Endodermal cell (in vitro differentiated cells): ENCODE measurements at regions not wholly inside any gene's neighbourhood (a gene's known extent, or its start where the extent isn't known, plus 50 kb on each side); places are given as distances from the start of the nearest gene placed in this dataset.

ENCODE experiments used
- DNase-seq: peaks from one replicate; pipeline ENCODE4 v3.0.0-alpha.2; 2017
- H3K27ac ChIP-seq: 2 replicates; pipeline ENCODE4 v1.5.1; 2013; ENCODE audit warnings: mild to moderate bottlenecking, low read depth, low read length, moderate library complexity
- H3K27me3 ChIP-seq: 2 replicates; pipeline ENCODE4 v1.6.1; 2013; ENCODE audit warnings: mild to moderate bottlenecking, low read length, moderate library complexity; ENCODE audit not compliant: insufficient read depth, control insufficient read depth, poor library complexity, severe bottlenecking
- H3K36me3 ChIP-seq: 2 replicates; pipeline ENCODE4 v1.7.0; 2013; ENCODE audit warnings: mild to moderate bottlenecking, low read length, moderate library complexity; ENCODE audit not compliant: control insufficient read depth, insufficient read depth
- H3K4me1 ChIP-seq: one replicate; pipeline ENCODE4 v1.7.0; 2013; ENCODE audit warnings: low read length; ENCODE audit not compliant: control insufficient read depth, insufficient read depth
- H3K4me3 ChIP-seq: 2 replicates; pipeline ENCODE4 v1.5.1; 2013; ENCODE audit warnings: mild to moderate bottlenecking, low read length, moderate library complexity
- H3K9ac ChIP-seq: 2 replicates; pipeline ENCODE4 v1.6.1; 2013; ENCODE audit warnings: mild to moderate bottlenecking, low read length, moderate library complexity; ENCODE audit not compliant: poor library complexity, severe bottlenecking; ENCODE audit errors: extremely low read depth
- H3K9me3 ChIP-seq: 2 replicates; pipeline ENCODE4 v1.6.1; 2013; ENCODE audit warnings: mild to moderate bottlenecking, low read length, moderate library complexity; ENCODE audit not compliant: control insufficient read depth
- H3K27ac Mint-ChIP-seq: 2 replicates; pipeline ENCODE4 v1.8.0; 2020; ENCODE audit warnings: mixed read lengths
- H3K27me3 Mint-ChIP-seq: 2 replicates; pipeline ENCODE4 v1.8.0; 2021; ENCODE audit warnings: mild to moderate bottlenecking, mixed read lengths; ENCODE audit not compliant: insufficient read depth
- H3K36me3 Mint-ChIP-seq: 2 replicates; pipeline ENCODE4 v1.8.0; 2020; ENCODE audit warnings: low read depth, mixed read lengths
- H3K4me1 Mint-ChIP-seq: 2 replicates; pipeline ENCODE4 v1.8.0; 2020; ENCODE audit warnings: mixed read lengths
- H3K4me3 Mint-ChIP-seq: 2 replicates; pipeline ENCODE4 v1.8.0; 2020; ENCODE audit warnings: mild to moderate bottlenecking, moderate library complexity, mixed read lengths
- H3K9me3 Mint-ChIP-seq: 2 replicates; pipeline ENCODE4 v1.8.0; 2020; ENCODE audit warnings: mild to moderate bottlenecking, mixed read lengths
- WGBS, 2 experiments: methylation state at CpG; one replicate each; pipeline versions ENCODE4 v1.1.5 to v1.1.7; 2013; ENCODE audit warnings: missing lambda C conversion rate in 2 of 2, mixed read lengths in 1 of 2; ENCODE audit not compliant: insufficient coverage in 1 of 2, insufficient read length in 1 of 2; 5-methylcytosine and 5-hydroxymethylcytosine counted together
- TF ChIP-seq, protein P1 (sequence below): fragments of 200-600 bp; sonication (generic); conservative IDR thresholded peaks from 2 replicates; pipeline ENCODE4 v1.5.0; 2021; ENCODE audit warnings: antibody characterized with exemption, mild to moderate bottlenecking

DNA sequence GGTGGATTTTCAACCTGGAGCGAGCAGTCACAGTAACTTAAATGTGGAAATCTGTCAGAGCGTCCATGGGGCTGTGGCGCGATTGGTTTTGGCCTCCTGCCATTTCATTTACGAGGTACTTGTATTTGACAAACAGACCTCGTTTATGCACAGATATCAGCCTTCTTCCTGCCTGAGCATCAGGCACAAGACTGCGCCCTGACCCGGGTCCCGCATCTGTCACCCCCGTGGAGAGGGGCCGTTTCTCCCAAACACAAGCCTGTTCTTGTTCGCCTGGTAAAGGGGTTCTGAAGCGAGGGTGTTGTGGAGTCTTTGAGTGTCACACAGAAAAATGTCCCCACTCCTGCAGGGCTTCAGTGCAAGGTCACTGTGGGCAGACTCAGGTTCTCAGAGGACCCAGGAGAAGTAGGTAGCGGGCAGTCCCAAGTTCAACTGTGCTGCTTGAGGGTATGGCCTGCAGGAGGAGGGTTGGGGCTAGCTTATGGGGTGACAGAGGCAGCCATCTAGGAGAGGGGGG lies 202.3 kb downstream of the URI1 start:
- Mint-ChIP-seq H3K36me3 (no peaks in the 10 kb centered on the region), H3K4me1 (peaks cover 2% of the 10 kb centered on the region), H3K4me3 (no peak overlapping the region), H3K9me3 (no peaks in the 10 kb centered on the region), H3K27ac (no peak overlapping the region), H3K27me3 (no peaks in the 10 kb centered on the region)
- WGBS, 2 experiments = 91 to 96% methylated on average over 14 of the region's 14 CpGs
- no peak for DNase-seq
- TF ChIP-seq, protein P1, sequence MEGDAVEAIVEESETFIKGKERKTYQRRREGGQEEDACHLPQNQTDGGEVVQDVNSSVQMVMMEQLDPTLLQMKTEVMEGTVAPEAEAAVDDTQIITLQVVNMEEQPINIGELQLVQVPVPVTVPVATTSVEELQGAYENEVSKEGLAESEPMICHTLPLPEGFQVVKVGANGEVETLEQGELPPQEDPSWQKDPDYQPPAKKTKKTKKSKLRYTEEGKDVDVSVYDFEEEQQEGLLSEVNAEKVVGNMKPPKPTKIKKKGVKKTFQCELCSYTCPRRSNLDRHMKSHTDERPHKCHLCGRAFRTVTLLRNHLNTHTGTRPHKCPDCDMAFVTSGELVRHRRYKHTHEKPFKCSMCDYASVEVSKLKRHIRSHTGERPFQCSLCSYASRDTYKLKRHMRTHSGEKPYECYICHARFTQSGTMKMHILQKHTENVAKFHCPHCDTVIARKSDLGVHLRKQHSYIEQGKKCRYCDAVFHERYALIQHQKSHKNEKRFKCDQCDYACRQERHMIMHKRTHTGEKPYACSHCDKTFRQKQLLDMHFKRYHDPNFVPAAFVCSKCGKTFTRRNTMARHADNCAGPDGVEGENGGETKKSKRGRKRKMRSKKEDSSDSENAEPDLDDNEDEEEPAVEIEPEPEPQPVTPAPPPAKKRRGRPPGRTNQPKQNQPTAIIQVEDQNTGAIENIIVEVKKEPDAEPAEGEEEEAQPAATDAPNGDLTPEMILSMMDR = no peak
- Histone ChIP-seq H3K4me1 (no peaks in the 10 kb centered on the region), H3K4me3 (no peak overlapping the region), H3K27me3 (no peaks in the 10 kb centered on the region), H3K27ac (no peak overlapping the region), H3K9ac (no peak overlapping the region), H3K9me3 (no peaks in the 10 kb centered on the region), H3K36me3 (no peaks in the 10 kb centered on the region)

DNA sequence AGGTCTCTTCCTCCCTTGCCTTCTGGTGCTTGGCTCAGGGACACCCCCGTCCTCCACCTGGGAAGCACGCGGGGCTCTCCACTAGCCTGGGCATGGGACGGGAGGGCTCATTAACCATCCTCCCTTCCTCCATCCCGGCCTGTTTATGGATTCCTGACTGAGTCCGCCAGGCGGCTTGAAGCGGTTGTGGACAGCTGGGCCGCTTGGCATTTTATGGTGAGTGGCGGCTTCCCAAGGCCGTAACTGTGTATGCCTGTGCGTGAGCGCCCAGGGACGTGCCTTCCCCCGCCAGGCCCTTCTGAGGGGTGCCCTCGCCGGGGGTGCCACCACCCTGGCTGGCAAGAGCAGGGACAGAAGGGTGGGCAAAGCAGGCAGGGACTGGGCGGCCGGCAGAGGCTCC lies 202.8 kb downstream of the URI1 start:
- no peaks in the 10 kb centered on the region for H3K9me3 Mint-ChIP-seq
- no peak for DNase-seq
- WGBS, 2 experiments = 94 to 95% methylated on average over 7 to 19 of the region's 19 CpGs
- H3K9ac ChIP-seq = no peak overlapping the region
- no peak overlapping the region for H3K27ac ChIP-seq
- H3K4me3 Mint-ChIP-seq = no peak overlapping the region
- H3K4me1 ChIP-seq = no peaks in the 10 kb centered on the region
- H3K27me3 ChIP-seq = no peaks in the 10 kb centered on the region
- peaks cover 2% of the 10 kb centered on the region for H3K4me1 Mint-ChIP-seq
- H3K36me3 Mint-ChIP-seq = no peaks in the 10 kb centered on the region
- H3K27ac Mint-ChIP-seq = no peak overlapping the region
- TF ChIP-seq, protein P1 = no peak
- H3K36me3 ChIP-seq = no peaks in the 10 kb centered on the region
- H3K9me3 ChIP-seq = no peaks in the 10 kb centered on the region
- no peaks in the 10 kb centered on the region for H3K27me3 Mint-ChIP-seq
- H3K4me3 ChIP-seq = no peak overlapping the region

DNA sequence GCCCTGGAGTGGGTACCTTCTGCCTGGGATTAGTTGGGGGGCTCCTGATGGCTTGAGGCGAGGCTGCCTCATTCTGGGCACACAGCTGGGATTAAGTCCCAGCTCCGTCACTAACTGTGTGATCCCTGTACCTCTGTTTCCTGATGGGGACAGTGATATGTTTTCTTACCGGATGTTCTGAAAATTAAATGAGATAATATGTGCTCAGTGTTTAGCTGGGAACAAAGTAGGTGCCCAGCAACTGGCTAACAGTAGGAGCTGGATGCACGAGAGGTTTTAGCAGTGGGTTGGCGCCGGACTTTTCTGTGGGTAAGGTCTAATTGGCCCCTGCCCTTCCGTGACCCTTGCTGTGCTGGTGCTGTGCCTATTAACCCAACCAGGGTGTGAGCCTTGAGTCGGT lies 203.4 kb downstream of the URI1 start:
- Histone ChIP-seq H3K9me3 (no peaks in the 10 kb centered on the region), H3K27ac (no peak overlapping the region), H3K36me3 (no peaks in the 10 kb centered on the region), H3K27me3 (no peaks in the 10 kb centered on the region), H3K4me3 (no peak overlapping the region), H3K4me1 (no peaks in the 10 kb centered on the region), H3K9ac (no peak overlapping the region)
- H3K27me3 Mint-ChIP-seq = no peaks in the 10 kb centered on the region
- H3K9me3 Mint-ChIP-seq = no peaks in the 10 kb centered on the region
- no peak for DNase-seq
- H3K4me1 Mint-ChIP-seq = peaks cover 2% of the 10 kb centered on the region
- no peak overlapping the region for H3K27ac Mint-ChIP-seq
- no peaks in the 10 kb centered on the region for H3K36me3 Mint-ChIP-seq
- TF ChIP-seq, protein P1 = no peak
- 85 to 90% methylated on average over 7 to 8 of the region's 8 CpGs for WGBS, 2 experiments
- H3K4me3 Mint-ChIP-seq = no peak overlapping the region
